Calu3 (cell line): ENCODE measurements at regions not wholly inside any gene's neighbourhood (a gene's known extent, or its start where the extent isn't known, plus 50 kb on each side); places are given as distances from the start of the nearest gene placed in this dataset.
A peak's percentile ranks its signal among the peaks of the same experiment; 100 is the strongest.

Source experiments
- BruUV-seq: library from RNA; stranded (reverse); fragments of 400-500 nt; replicated peaks from 2 replicates; lab custom pipeline; 2021; lab: Mats Ljungman, UMichigan
- CTCF ChIA-PET: fragments of 300-600 bp; sonication (Branson Sonifier 250); formaldehyde crosslinking; loops from one replicate; lab custom pipeline; 2022; ENCODE audit warnings: antibody characterized with exemption; lab: Charles Lee
- DNase-seq: peaks from one replicate; pipeline ENCODE4 v3.0.0; 2022
- H3K27ac Mint-ChIP-seq: one replicate; pipeline ENCODE4 v1.8.0; 2022; ENCODE audit warnings: mixed read lengths; ENCODE audit not compliant: unreplicated experiment
- H3K27me3 Mint-ChIP-seq: one replicate; pipeline ENCODE4 v1.8.0; 2022; ENCODE audit warnings: mixed read lengths; ENCODE audit not compliant: unreplicated experiment
- H3K36me3 Mint-ChIP-seq: one replicate; pipeline ENCODE4 v1.8.0; 2022; ENCODE audit warnings: mild to moderate bottlenecking, moderate library complexity, mixed read lengths; ENCODE audit not compliant: insufficient read depth, unreplicated experiment
- H3K4me1 Mint-ChIP-seq: one replicate; pipeline ENCODE4 v1.8.0; 2022; ENCODE audit warnings: mild to moderate bottlenecking, low read depth, mixed read lengths; ENCODE audit not compliant: unreplicated experiment
- H3K4me3 Mint-ChIP-seq: one replicate; pipeline ENCODE4 v1.8.0; 2022; ENCODE audit warnings: mild to moderate bottlenecking, low read depth, moderate library complexity, mixed read lengths; ENCODE audit not compliant: unreplicated experiment
- H3K9me3 Mint-ChIP-seq: one replicate; pipeline ENCODE4 v1.8.0; 2022; ENCODE audit warnings: low read depth, mixed read lengths; ENCODE audit not compliant: unreplicated experiment
- CTCF ChIP-seq: fragments of 200-600 bp; IDR thresholded peaks from one replicate; pipeline ENCODE4 v1.8.0; 2022; ENCODE audit warnings: antibody characterized with exemption; ENCODE audit not compliant: unreplicated experiment
- intact Hi-C: fragments of 100-400 bp; cut with micrococcal nuclease; formaldehyde crosslinking; loops from one replicate; pipeline ENCODE4 v1.10.0; 2022; ENCODE audit not compliant: unreplicated experiment

- CTCF ChIA-PET, result no interaction called here
- Mint-ChIP-seq H3K36me3 (no peaks in the 10 kb centered on the region), H3K9me3 (peaks cover 7% of the 10 kb centered on the region)
Observed at GRCh38 chr5:40453689-40454088, 226.0 kb upstream of the PTGER4 start.

GRCh38 chr5:40452874-40453624, 226.7 kb upstream of the PTGER4 start:
- Mint-ChIP-seq H3K9me3 (peaks cover 6% of the 10 kb centered on the region), H3K4me1 (no peaks in the 10 kb centered on the region), H3K27me3 (no peaks in the 10 kb centered on the region), H3K4me3 (no peak overlapping the region), H3K27ac (no peak overlapping the region), H3K36me3 (no peaks in the 10 kb centered on the region)
- TF ChIP-seq CTCF, result no peak
- DNase-seq, result no peak
- CTCF ChIA-PET, result no interaction called here
- intact Hi-C loops, result no loop called here
- no TSS peak for BruUV-seq

More at GRCh38 chr5:40453689-40454088, 226.0 kb upstream of the PTGER4 start:
- Mint-ChIP-seq H3K4me1 (no peaks in the 10 kb centered on the region), H3K27ac (no peak overlapping the region), H3K27me3 (no peaks in the 10 kb centered on the region), H3K4me3 (no peak overlapping the region)
- no TSS peak for BruUV-seq
- intact Hi-C loops, result no loop called here
- no peak for TF ChIP-seq CTCF
- no peak for DNase-seq

GRCh38 chr5:40447438-40447837, 232.3 kb upstream of the PTGER4 start:
- CTCF ChIA-PET, result no interaction called here
- TF ChIP-seq CTCF, result no peak
- no peak overlapping the region for H3K4me3 Mint-ChIP-seq
- BruUV-seq, result no TSS peak
- intact Hi-C loops, result no loop called here
- H3K9me3 Mint-ChIP-seq, result peaks cover 8% of the 10 kb centered on the region
- no peak for DNase-seq
- peaks cover 8% of the 10 kb centered on the region for H3K4me1 Mint-ChIP-seq
- no peaks in the 10 kb centered on the region for H3K27me3 Mint-ChIP-seq
- H3K27ac Mint-ChIP-seq, result no peak overlapping the region
- no peaks in the 10 kb centered on the region for H3K36me3 Mint-ChIP-seq

- H3K4me3 Mint-ChIP-seq, result no peak overlapping the region
- intact Hi-C loops, result no loop called here
- H3K4me1 Mint-ChIP-seq, result peaks cover 13% of the 10 kb centered on the region
- peak; percentile 32 for DNase-seq
- H3K27ac Mint-ChIP-seq, result no peak overlapping the region
- H3K9me3 Mint-ChIP-seq, result peaks cover 8% of the 10 kb centered on the region
- CTCF ChIA-PET, result no interaction called here
- no peaks in the 10 kb centered on the region for H3K36me3 Mint-ChIP-seq
- BruUV-seq, result no TSS peak
- H3K27me3 Mint-ChIP-seq, result no peaks in the 10 kb centered on the region
- no peak for TF ChIP-seq CTCF
Observed at GRCh38 chr5:40446910-40447309, 232.8 kb upstream of the PTGER4 start.
